D341Med (cell line): ENCODE measurements at regions not wholly inside any gene's neighbourhood (a gene's known extent, or its start where the extent isn't known, plus 50 kb on each side); places are given as distances from the start of the nearest gene placed in this dataset.
"Not testable (repeated sequence)": the region's sequence is repeated elsewhere in the genome, so short reads cannot be mapped to it uniquely, and the experiment has no call there.

Experiments
- DNase-seq: peaks from one replicate; pipeline ENCODE4 v3.0.0; 2012; ENCODE audit warnings: low spot score

- peak; percentile 73 for DNase-seq
Measured at GRCh38 chr12:116687888-116688287, 50.0 kb downstream of the SPRING1 start.

GRCh38 chr12:116684891-116685290 is 53.0 kb downstream of the SPRING1 start:
- DNase-seq = no peak

GRCh38 chr12:116677202-116677661 is 60.6 kb downstream of the SPRING1 start:
- DNase-seq = no peak

GRCh38 chr12:116675339-116676107 is 62.3 kb downstream of the SPRING1 start:
- DNase-seq = no peak

GRCh38 chr12:116674643-116675183 is 63.2 kb downstream of the SPRING1 start:
- no peak for DNase-seq

GRCh38 chr12:116673681-116674111 is 64.2 kb downstream of the SPRING1 start:
- no peak for DNase-seq

- DNase-seq = no peak
Measured at GRCh38 chr12:116672842-116673516, 64.9 kb downstream of the SPRING1 start.

GRCh38 chr12:116672010-116672409 is 65.9 kb downstream of the SPRING1 start:
- no peak for DNase-seq

- no peak for DNase-seq
Measured at GRCh38 chr12:116670859-116671258, 67.0 kb downstream of the SPRING1 start.

GRCh38 chr12:116667752-116668151 is 70.1 kb downstream of the SPRING1 start:
- no peak for DNase-seq

GRCh38 chr12:116666829-116667228 is 71.0 kb downstream of the SPRING1 start:
- not testable (repeated sequence) for DNase-seq

- no peak for DNase-seq
Measured at GRCh38 chr12:116666305-116666673, 71.6 kb downstream of the SPRING1 start.

GRCh38 chr12:116665666-116666304 is 72.1 kb downstream of the SPRING1 start:
- DNase-seq = no peak

GRCh38 chr12:116664085-116664484 is 73.8 kb downstream of the SPRING1 start:
- DNase-seq = no peak

GRCh38 chr12:116662612-116663144 is 75.2 kb downstream of the SPRING1 start:
- DNase-seq = no peak

GRCh38 chr12:116661341-116661740 is 76.5 kb downstream of the SPRING1 start:
- no peak for DNase-seq

- not testable (repeated sequence) for DNase-seq
Measured at GRCh38 chr12:116660740-116661139, 77.1 kb downstream of the SPRING1 start.

- no peak for DNase-seq
Measured at GRCh38 chr12:116659771-116660481, 77.9 kb downstream of the SPRING1 start.

- DNase-seq = no peak
Measured at GRCh38 chr12:116657921-116658495, 79.9 kb downstream of the SPRING1 start.

GRCh38 chr12:116656306-116656705 is 81.6 kb downstream of the SPRING1 start:
- DNase-seq = no peak

GRCh38 chr12:116654226-116654743 is 83.6 kb downstream of the SPRING1 start:
- DNase-seq = no peak
